ENCODE measurements at regions not wholly inside any gene's neighbourhood (a gene's known extent, or its start where the extent isn't known, plus 50 kb on each side); places are given as distances from the start of the nearest gene placed in this dataset.

DNA sequence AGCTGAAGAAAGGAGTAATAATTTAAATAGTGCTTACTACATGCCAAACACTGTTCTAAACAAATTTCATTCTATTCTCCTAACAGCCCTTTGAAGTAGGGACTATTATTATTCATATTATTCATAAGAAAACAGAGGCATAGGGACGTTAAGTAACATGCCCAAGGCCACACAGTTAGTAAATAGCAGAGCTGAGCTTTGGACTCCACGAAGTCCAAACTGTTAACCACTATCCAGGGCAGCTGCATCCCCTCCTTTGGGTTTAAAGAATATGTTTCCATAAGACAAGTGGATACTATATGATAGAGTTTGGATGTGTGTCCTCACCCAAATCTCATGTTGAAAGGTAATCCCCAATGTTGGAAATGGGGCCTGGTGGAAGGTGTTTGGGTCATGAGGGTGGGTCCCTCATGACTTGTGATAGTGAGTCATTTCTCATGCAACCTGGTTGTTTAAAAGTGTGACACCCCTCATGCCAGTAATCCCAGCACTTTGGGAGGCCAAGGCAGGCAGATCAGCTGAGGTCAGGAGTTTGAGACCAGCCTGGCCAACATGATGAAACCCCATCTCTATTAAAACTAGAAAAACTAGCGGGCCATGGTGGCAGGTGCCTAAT, 144.0 kb upstream of the CXADR start:
- Histone ChIP-seq H3K27me3 (ENCODE audit: insufficient read depth, low read length) (no peaks in the 10 kb centered on the region), H3K36me3 (ENCODE audit: insufficient read depth, low read length) (no peaks in the 10 kb centered on the region), H2AFZ (ENCODE audit: low read length) (no peak overlapping the region), H3K4me2 (ENCODE audit: insufficient read depth, low read length) (no peak overlapping the region), H3K4me3 (ENCODE audit: insufficient read depth, low read length) (no peak overlapping the region), H4K20me1 (ENCODE audit: insufficient read depth, low read length) (no peaks in the 10 kb centered on the region), H3K79me2 (ENCODE audit: insufficient read depth, low read length) (no peaks in the 10 kb centered on the region), H3K4me1 (ENCODE audit: insufficient read depth, low read length) (no peaks in the 10 kb centered on the region), H3K9me3 (ENCODE audit: low read depth, low read length) (no peaks in the 10 kb centered on the region), H3K27ac (ENCODE audit: low read depth, low read length) (no peak overlapping the region)
- no peak for TF ChIP-seq CTCF (IDR thresholded peaks at IDR 0.05; ENCODE audit: extremely low read depth, low read depth, low read length)
- no peak for DNase-seq (ENCODE audit: insufficient read length, low spot score, missing footprints)

DNA sequence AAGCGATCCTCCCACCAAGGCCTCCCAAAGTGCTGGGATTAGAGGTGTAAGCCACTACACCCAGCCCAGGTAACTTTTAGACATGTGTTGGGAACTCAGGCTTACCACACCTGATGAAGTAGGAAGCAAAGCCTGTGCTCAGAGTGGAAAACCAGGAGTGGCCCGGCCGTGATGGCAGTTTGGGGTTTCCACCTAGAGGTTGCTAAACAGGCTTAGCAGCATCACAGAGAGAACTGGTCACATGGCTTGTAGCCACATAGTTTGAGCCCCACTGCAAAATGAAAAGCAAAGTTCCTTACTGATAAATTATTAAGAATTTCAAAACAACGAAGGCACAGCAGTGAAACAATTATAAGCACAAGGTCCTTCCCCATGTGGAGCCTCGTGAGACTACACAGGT, 142.6 kb upstream of the CXADR start:
- Histone ChIP-seq H3K27ac (ENCODE audit: low read depth, low read length) (no peak overlapping the region), H2AFZ (ENCODE audit: low read length) (no peak overlapping the region), H3K27me3 (ENCODE audit: insufficient read depth, low read length) (no peaks in the 10 kb centered on the region), H3K9me3 (ENCODE audit: low read depth, low read length) (no peaks in the 10 kb centered on the region), H3K79me2 (ENCODE audit: insufficient read depth, low read length) (no peaks in the 10 kb centered on the region), H3K4me2 (ENCODE audit: insufficient read depth, low read length) (no peak overlapping the region), H3K4me3 (ENCODE audit: insufficient read depth, low read length) (no peak overlapping the region), H3K36me3 (ENCODE audit: insufficient read depth, low read length) (no peaks in the 10 kb centered on the region), H3K4me1 (ENCODE audit: insufficient read depth, low read length) (no peaks in the 10 kb centered on the region), H4K20me1 (ENCODE audit: insufficient read depth, low read length) (no peaks in the 10 kb centered on the region)
- no peak for TF ChIP-seq CTCF (IDR thresholded peaks at IDR 0.05; ENCODE audit: extremely low read depth, low read depth, low read length)
- DNase-seq (ENCODE audit: insufficient read length, low spot score, missing footprints) = no peak

- no peak overlapping the region for H3K27ac ChIP-seq (ENCODE audit: low read depth, low read length)
- H3K4me1 ChIP-seq (ENCODE audit: insufficient read depth, low read length) = no peaks in the 10 kb centered on the region
- H3K4me2 ChIP-seq (ENCODE audit: insufficient read depth, low read length) = no peak overlapping the region
- H3K27me3 ChIP-seq (ENCODE audit: insufficient read depth, low read length) = no peaks in the 10 kb centered on the region
- no peaks in the 10 kb centered on the region for H3K36me3 ChIP-seq (ENCODE audit: insufficient read depth, low read length)
- H3K79me2 ChIP-seq (ENCODE audit: insufficient read depth, low read length) = no peaks in the 10 kb centered on the region
- H2AFZ ChIP-seq (ENCODE audit: low read length) = no peak overlapping the region
- no peak overlapping the region for H3K4me3 ChIP-seq (ENCODE audit: insufficient read depth, low read length)
- no peaks in the 10 kb centered on the region for H4K20me1 ChIP-seq (ENCODE audit: insufficient read depth, low read length)
- no peak for DNase-seq (ENCODE audit: insufficient read length, low spot score, missing footprints)
- TF ChIP-seq CTCF (IDR thresholded peaks at IDR 0.05; ENCODE audit: extremely low read depth, low read depth, low read length) = no peak
- H3K9me3 ChIP-seq (ENCODE audit: low read depth, low read length) = no peaks in the 10 kb centered on the region
Observed at GRCh38 chr21:17370916-17371315, 141.9 kb upstream of the CXADR start.

DNA sequence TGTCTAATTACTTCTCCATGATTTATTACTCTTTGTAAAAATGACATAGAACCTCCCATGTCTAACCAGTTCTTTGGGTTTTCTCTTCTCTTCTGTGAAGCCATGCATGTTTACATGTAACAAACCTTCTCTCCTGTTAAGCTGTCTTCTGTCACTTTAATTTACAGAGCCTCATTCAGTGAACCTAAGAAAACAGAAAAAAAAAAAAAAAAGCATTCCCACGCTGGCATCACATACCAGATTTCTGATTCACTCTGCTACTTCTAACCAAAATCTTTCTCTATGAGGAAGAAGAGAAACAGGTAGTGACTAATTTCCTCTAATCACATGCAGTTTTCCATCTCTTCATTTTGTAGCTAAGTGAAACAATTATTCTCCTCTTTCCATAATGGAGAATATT, 141.4 kb upstream of the CXADR start:
- no peak overlapping the region for H2AFZ ChIP-seq (ENCODE audit: low read length)
- no peak overlapping the region for H3K4me3 ChIP-seq (ENCODE audit: insufficient read depth, low read length)
- H3K4me2 ChIP-seq (ENCODE audit: insufficient read depth, low read length) = no peak overlapping the region
- H3K4me1 ChIP-seq (ENCODE audit: insufficient read depth, low read length) = no peaks in the 10 kb centered on the region
- no peak for TF ChIP-seq CTCF (IDR thresholded peaks at IDR 0.05; ENCODE audit: extremely low read depth, low read depth, low read length)
- H3K36me3 ChIP-seq (ENCODE audit: insufficient read depth, low read length) = no peaks in the 10 kb centered on the region
- peak; percentile 66 for DNase-seq (ENCODE audit: insufficient read length, low spot score, missing footprints)
- H4K20me1 ChIP-seq (ENCODE audit: insufficient read depth, low read length) = no peaks in the 10 kb centered on the region
- H3K79me2 ChIP-seq (ENCODE audit: insufficient read depth, low read length) = no peaks in the 10 kb centered on the region
- H3K27me3 ChIP-seq (ENCODE audit: insufficient read depth, low read length) = no peaks in the 10 kb centered on the region
- no peak overlapping the region for H3K27ac ChIP-seq (ENCODE audit: low read depth, low read length)
- H3K9me3 ChIP-seq (ENCODE audit: low read depth, low read length) = no peaks in the 10 kb centered on the region
